ENCODE measurements at regions not wholly inside any gene's neighbourhood (a gene's known extent, or its start where the extent isn't known, plus 50 kb on each side); places are given as distances from the start of the nearest gene placed in this dataset.

DNA sequence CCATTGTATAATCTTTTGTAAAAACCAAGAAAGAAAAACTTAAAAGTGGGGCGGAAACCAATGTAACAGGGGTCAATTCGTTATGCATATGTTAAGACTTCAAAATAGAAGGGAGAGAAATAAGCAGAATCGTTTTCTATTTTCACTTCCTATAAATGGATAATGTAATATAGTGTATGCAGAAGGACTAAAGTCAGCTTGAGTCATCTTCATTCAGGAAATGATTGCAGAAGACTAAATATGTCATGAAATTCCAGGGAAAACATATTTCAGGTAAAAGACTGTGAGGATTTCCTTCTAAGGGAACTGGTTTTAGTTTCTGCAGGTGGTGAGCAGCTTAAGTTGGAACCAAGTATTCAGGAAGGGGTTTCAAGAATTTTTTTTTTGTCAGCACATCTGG, 753.3 kb downstream of the IRX1 start:
- no peak for DNase-seq

DNA sequence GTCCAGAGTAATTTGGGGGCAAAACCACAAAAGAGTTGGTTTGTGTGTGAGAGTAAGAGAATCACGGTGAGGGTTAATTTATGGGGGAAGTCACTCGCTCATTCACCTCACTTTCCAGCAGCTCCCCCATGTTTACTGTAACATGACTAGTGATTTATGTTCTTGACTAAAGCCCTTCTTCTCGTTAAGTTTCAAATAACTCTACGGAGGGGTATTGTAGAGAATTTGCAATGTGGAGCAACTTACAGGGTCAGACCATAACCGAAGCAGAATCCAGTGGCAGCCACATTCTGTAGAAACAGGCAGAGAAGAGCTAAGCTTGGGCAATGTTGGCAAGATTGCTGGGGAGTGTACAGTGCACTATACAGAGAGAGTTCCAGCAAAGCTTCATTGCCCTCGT, 760.6 kb downstream of the IRX1 start:
- DNase-seq, result no peak

GRCh38 chr5:4359847-4360246, 764.2 kb downstream of the IRX1 start:
- DNase-seq, result no peak

- no peak for DNase-seq
Measured at GRCh38 chr5:4361753-4362152, 766.1 kb downstream of the IRX1 start.

GRCh38 chr5:4362411-4362810, 766.8 kb downstream of the IRX1 start:
- no peak for DNase-seq

GRCh38 chr5:4363045-4363444, 767.4 kb downstream of the IRX1 start:
- DNase-seq, result no peak

DNA sequence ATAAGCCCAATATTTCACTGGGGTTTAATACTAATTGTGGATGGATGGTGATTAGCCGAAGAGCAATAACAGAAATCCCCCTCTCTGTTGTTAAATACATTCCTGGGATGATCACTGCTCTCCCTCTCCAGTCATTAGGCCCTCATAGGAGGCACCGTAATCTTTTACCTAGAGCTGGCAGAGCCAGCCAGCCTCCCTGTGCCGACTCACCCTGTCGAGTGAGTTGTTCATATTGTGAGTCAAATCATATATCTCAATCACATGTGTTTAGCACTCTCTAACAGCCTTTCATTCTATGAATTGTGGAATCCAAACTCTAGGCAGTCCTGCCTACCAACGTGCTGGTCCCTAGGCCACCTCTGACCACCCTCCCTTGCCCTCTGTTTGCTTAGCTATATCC, 771.0 kb downstream of the IRX1 start:
- no peak for DNase-seq

GRCh38 chr5:4370218-4370617, 769.9 kb upstream of the ADAMTS16 start:
- peak in 1 of 2 donors; percentile 2 for DNase-seq

DNA sequence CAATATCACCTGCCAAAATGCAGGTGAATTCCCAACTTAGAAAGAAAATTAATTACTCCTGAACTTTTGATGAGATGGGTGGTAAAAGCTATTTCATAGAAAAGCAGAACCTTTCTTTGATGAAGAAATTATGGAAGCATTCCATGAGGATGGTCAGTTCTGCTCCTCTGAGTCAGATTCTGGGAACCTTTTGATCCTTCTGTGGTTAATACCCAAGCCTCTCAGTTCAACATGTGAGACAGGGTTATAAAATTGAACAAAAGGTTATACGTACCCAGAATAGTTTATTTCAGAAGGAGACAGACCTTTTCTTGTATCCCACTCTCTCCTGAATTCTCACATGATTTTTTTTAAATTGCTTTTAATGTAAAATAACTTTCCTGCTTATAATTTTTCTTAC, 767.6 kb upstream of the ADAMTS16 start:
- no peak for DNase-seq

- no peak for DNase-seq
Measured at GRCh38 chr5:4373051-4373820, 766.9 kb upstream of the ADAMTS16 start.

- no peak for DNase-seq
Measured at GRCh38 chr5:4374866-4375265, 765.3 kb upstream of the ADAMTS16 start.

DNA sequence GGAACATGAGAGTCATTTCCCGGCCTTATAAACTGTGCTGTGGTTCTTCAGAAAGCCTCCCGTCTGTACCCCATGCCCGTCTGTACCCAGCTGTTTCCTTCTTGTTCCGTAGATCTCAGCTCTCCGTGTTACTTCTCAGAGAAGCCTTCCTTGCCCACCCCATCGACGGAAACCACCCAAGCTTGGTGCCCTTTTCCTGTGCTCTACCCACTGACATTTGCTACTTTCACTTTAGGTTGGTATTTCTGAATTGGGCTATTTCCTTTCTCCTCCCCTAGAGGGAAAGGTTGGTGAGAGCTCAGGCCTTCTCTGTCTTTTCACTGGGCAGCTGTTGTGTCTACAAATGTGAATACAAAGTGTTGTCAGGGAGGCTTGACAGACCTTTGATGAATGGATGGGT, 764.5 kb upstream of the ADAMTS16 start:
- DNase-seq, result no peak

DNA sequence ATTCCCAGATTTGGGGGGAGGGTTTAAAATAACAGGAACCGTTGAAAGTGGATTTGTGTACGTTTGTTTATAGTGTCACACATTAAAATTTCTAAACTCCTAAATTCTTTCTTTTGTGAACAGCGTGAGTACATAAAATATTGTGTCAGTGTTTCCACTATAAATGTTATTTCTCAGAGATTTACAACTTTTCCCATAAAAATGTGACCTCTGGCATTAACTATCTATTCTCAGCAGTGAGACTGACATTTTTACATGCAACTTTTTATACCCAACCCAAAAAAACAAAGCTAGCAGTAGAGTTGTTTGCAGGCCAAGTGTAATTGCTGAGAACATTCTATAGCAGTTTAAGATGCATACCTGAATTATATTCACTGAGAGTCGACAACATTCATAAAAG, 757.0 kb upstream of the ADAMTS16 start:
- DNase-seq, result no peak

DNA sequence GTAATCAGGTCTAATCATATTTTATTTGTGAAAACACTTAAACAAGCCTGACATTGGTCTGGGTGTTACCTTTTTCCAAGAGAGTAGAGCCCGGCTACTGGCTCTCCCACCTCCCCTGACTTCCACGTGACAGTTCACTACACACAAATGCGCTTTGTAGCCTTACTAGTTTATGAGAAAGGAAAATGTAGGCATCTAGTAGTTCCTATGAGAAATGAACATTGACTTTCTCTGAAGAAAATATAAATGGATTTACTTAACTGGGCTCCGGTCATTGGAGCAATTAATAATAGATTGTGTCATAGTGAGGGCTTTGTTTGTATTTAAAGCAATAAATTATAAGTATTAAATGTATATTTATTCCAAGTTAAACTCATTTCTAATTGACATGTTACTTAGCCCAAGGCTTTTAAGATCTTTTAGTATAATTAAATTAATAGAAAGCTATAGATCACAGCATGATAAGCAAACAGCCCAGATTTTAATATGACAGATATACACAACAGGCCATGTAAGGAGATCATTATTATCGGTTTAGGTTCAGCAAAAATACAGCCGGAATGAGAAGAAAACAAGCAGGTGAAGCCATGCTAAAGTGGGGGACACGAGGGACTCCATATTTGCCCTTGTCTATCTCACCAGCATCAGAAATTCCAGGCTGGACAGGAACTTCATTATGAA, 756.5 kb upstream of the ADAMTS16 start:
- DNase-seq, result no peak

DNA sequence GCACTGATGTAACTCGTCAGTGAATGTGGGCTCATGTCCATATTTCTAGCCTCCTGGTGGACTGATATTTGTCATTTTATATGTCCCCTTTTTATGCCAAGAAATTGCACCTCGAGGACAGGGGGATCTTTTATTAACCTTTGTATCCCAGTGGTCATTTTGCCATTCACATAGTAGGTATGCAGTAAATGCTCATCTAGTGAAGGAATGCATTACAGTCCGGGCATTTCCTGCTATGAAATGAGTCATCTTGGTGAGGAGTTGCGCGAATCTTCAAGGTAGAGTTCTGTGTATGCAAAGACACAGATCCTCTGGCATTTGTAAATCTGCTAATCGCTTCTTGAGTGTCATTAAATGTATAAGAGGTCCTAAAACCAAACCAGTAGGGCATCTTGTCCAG, 755.5 kb upstream of the ADAMTS16 start:
- DNase-seq, result no peak

GRCh38 chr5:4386152-4386551, 754.0 kb upstream of the ADAMTS16 start:
- DNase-seq, result no peak

GRCh38 chr5:4387290-4387689, 752.8 kb upstream of the ADAMTS16 start:
- no peak for DNase-seq

- DNase-seq, result no peak
Measured at GRCh38 chr5:4395752-4396151, 744.4 kb upstream of the ADAMTS16 start.

- DNase-seq, result no peak
Measured at GRCh38 chr5:4405614-4406219, 734.4 kb upstream of the ADAMTS16 start.

DNA sequence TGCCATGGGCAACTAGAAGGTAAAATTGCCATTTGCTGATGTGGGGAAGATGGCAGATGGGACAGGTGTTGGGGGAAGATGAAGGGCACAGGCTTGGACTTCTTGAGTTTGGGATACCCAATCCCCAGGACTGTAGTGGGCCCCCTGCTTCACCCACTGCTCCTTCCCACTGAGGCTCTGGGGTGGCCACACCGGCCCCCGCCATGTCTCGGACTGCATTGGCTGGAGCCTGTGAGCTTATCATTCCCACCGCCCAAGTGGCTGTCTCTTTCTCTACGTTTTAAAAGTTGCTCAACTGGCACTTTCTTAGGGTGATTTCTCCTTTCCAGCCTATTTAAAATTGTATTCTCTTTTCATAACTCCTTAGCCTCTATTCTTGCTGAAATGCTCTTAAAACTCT, 730.0 kb upstream of the ADAMTS16 start:
- DNase-seq, result no peak

GRCh38 chr5:4411664-4412063, 728.5 kb upstream of the ADAMTS16 start:
- no peak for DNase-seq

GRCh38 chr5:4413996-4414395, 726.1 kb upstream of the ADAMTS16 start:
- no peak for DNase-seq

- no peak for DNase-seq
Measured at GRCh38 chr5:4418084-4418483, 722.0 kb upstream of the ADAMTS16 start.

DNA sequence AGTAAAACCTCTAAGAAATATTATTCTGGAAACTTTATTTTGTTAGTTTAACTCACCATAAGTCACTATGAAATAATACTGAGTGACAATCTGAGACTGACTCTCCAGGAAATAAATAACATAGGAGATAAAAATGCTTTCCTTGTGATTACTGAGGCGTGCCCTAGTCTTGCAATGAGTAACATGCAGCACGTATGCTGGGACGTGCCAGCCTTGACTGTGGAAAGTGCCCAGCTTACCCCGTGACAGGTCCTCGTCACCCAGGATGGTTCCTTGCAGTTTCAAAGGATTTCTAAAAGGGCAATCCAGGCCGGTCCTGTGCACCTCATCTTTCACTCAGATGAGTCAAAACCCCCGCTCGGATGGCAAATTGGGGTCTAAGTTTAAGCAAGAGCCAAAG, 720.8 kb upstream of the ADAMTS16 start:
- no peak for DNase-seq
